ENCODE measurements at regions not wholly inside any gene's neighbourhood (a gene's known extent, or its start where the extent isn't known, plus 50 kb on each side); places are given as distances from the start of the nearest gene placed in this dataset.

- Histone ChIP-seq H3K27ac (no peak overlapping the region), H3K4me1 (ENCODE audit: insufficient read depth) (no peaks in the 10 kb centered on the region), H3K27me3 (no peaks in the 10 kb centered on the region), H3K4me3 (no peak overlapping the region), H3K36me3 (no peaks in the 10 kb centered on the region), H3K9me3 (no peaks in the 10 kb centered on the region)
- DNase-seq: no peak
- no peak for TF ChIP-seq CTCF (IDR thresholded peaks at IDR 0.05)
- TF ChIP-seq EP300 (IDR thresholded peaks at IDR 0.05): no peak
- no peak for TF ChIP-seq POLR2A (IDR thresholded peaks at IDR 0.05)
- WGBS, 3 donors: 85 to 91% (median 89%) methylated on average over 7 of the region's 7 CpGs
- intact Hi-C loops (cut with DNase I): no loop called here
Measured at GRCh38 chr13:83995930-83996329, 113.7 kb upstream of the SLITRK1 start.

GRCh38 chr13:83992566-83993358 is 110.5 kb upstream of the SLITRK1 start:
- H3K4me1 ChIP-seq (ENCODE audit: insufficient read depth): no peaks in the 10 kb centered on the region
- TF ChIP-seq EP300 (IDR thresholded peaks at IDR 0.05): no peak
- TF ChIP-seq CTCF (IDR thresholded peaks at IDR 0.05): no peak
- TF ChIP-seq POLR2A (IDR thresholded peaks at IDR 0.05): no peak
- no peaks in the 10 kb centered on the region for H3K27me3 ChIP-seq
- no peaks in the 10 kb centered on the region for H3K36me3 ChIP-seq
- H3K9me3 ChIP-seq: no peaks in the 10 kb centered on the region
- intact Hi-C loops (cut with DNase I): no loop called here
- no peak for DNase-seq
- H3K4me3 ChIP-seq: no peak overlapping the region
- no peak overlapping the region for H3K27ac ChIP-seq
- 86 to 87% (median 87%) methylated on average over 13 of the region's 13 CpGs for WGBS, 3 donors

- H3K27ac ChIP-seq: no peak overlapping the region
- no peaks in the 10 kb centered on the region for H3K36me3 ChIP-seq
- no peaks in the 10 kb centered on the region for H3K4me1 ChIP-seq (ENCODE audit: insufficient read depth)
- no peaks in the 10 kb centered on the region for H3K27me3 ChIP-seq
- TF ChIP-seq CTCF (IDR thresholded peaks at IDR 0.05) (no peak), EP300 (IDR thresholded peaks at IDR 0.05) (no peak), POLR2A (IDR thresholded peaks at IDR 0.05) (no peak)
- no peak overlapping the region for H3K4me3 ChIP-seq
- no peak for DNase-seq
- H3K9me3 ChIP-seq: no peaks in the 10 kb centered on the region
- intact Hi-C loops (cut with DNase I): no loop called here
- WGBS, 3 donors: 87 to 92% (median 87%) methylated on average over 1 of the region's 1 CpG
Measured at GRCh38 chr13:83987394-83987793, 105.1 kb upstream of the SLITRK1 start.

- Histone ChIP-seq H3K36me3 (no peaks in the 10 kb centered on the region), H3K9me3 (no peaks in the 10 kb centered on the region), H3K27ac (no peak overlapping the region), H3K27me3 (no peaks in the 10 kb centered on the region), H3K4me3 (no peak overlapping the region), H3K4me1 (ENCODE audit: insufficient read depth) (no peaks in the 10 kb centered on the region)
- TF ChIP-seq CTCF (IDR thresholded peaks at IDR 0.05): no peak
- no peak for TF ChIP-seq POLR2A (IDR thresholded peaks at IDR 0.05)
- TF ChIP-seq EP300 (IDR thresholded peaks at IDR 0.05): no peak
- no peak for DNase-seq
- intact Hi-C loops (cut with DNase I): no loop called here
- WGBS, 3 donors: 30 to 65% (median 35%) methylated on average over 1 of the region's 1 CpG
Measured at GRCh38 chr13:83984793-83985192, 102.5 kb upstream of the SLITRK1 start.
